Caco-2 (cell line): ENCODE measurements at regions not wholly inside any gene's neighbourhood (a gene's known extent, or its start where the extent isn't known, plus 50 kb on each side); places are given as distances from the start of the nearest gene placed in this dataset.

ENCODE experiments used
- BruUV-seq: library from RNA; stranded (reverse); fragments of 400-500 nt; replicated peaks from 2 replicates; lab custom pipeline; 2021; lab: Mats Ljungman, UMichigan
- CTCF ChIA-PET: fragments of 300-600 bp; sonication (Branson Sonifier 250); formaldehyde crosslinking; loops from one replicate; lab custom pipeline; 2022; ENCODE audit warnings: antibody characterized with exemption; lab: Charles Lee
- POLR2A ChIA-PET: fragments of 300-600 bp; sonication (Branson Sonifier 250); formaldehyde crosslinking; loops from one replicate; lab custom pipeline; 2022; ENCODE audit warnings: antibody characterized with exemption; lab: Charles Lee
- DNase-seq, 2 experiments: peaks; one replicate each; pipeline versions ENCODE4 v3.0.0 to v3.0.0-alpha.2; 2020 to 2022
- H3K27me3 ChIP-seq: replicated peaks from 2 replicates; pipeline ENCODE4 v1.6.0; 2011; ENCODE audit warnings: low read length; ENCODE audit not compliant: control insufficient read depth, insufficient read depth
- H3K36me3 ChIP-seq: 2 replicates; pipeline ENCODE4 v1.5.1; 2011; ENCODE audit warnings: low read length; ENCODE audit not compliant: control insufficient read depth, insufficient read depth
- H3K4me1 ChIP-seq: fragments of 250-450 bp; sonication (Bioruptor Pico); 2 replicates; pipeline ENCODE4 v1.5.1; 2020; ENCODE audit warnings: mild to moderate bottlenecking
- H3K4me3 ChIP-seq: 2 replicates; pipeline ENCODE4 v1.5.1; 2011; ENCODE audit warnings: low read depth, mild to moderate bottlenecking, control low read depth, low read length
- H3K9me3 ChIP-seq: fragments of 250-450 bp; sonication (Bioruptor Pico); 2 replicates; pipeline ENCODE4 v1.5.1; 2020; ENCODE audit warnings: mild to moderate bottlenecking, moderate library complexity
- H3K27ac Mint-ChIP-seq: one replicate; pipeline ENCODE4 v1.8.0; 2022; ENCODE audit warnings: mixed read lengths; ENCODE audit not compliant: unreplicated experiment
- H3K27me3 Mint-ChIP-seq: one replicate; pipeline ENCODE4 v1.8.0; 2022; ENCODE audit warnings: mixed read lengths; ENCODE audit not compliant: insufficient read depth, unreplicated experiment
- H3K36me3 Mint-ChIP-seq: one replicate; pipeline ENCODE4 v1.8.0; 2022; ENCODE audit warnings: mild to moderate bottlenecking, mixed read lengths; ENCODE audit not compliant: insufficient read depth, unreplicated experiment
- H3K4me1 Mint-ChIP-seq: one replicate; pipeline ENCODE4 v1.8.0; 2022; ENCODE audit warnings: low read depth, mixed read lengths; ENCODE audit not compliant: unreplicated experiment
- H3K4me3 Mint-ChIP-seq: one replicate; pipeline ENCODE4 v1.8.0; 2022; ENCODE audit warnings: mild to moderate bottlenecking, moderate library complexity, mixed read lengths; ENCODE audit not compliant: unreplicated experiment
- H3K9me3 Mint-ChIP-seq: one replicate; pipeline ENCODE4 v1.8.0; 2022; ENCODE audit warnings: mixed read lengths; ENCODE audit not compliant: unreplicated experiment
- intact Hi-C: fragments of 100-400 bp; cut with micrococcal nuclease; formaldehyde crosslinking; loops from one replicate; pipeline ENCODE4 v1.10.0; 2022; ENCODE audit not compliant: unreplicated experiment
- TF ChIP-seq, protein P1 (sequence below), 2 experiments: fragments of 200-600 bp in 1 of 2; IDR thresholded peaks; 1 replicate in 1 of 2; 2 replicates in 1 of 2; pipeline versions ENCODE4 v1.5.1 to v1.8.0; 2011 to 2022; ENCODE audit warnings: antibody characterized with exemption in 1 of 2, control low read depth in 1 of 2, inconsistent platforms in 1 of 2, low read depth in 1 of 2, low read length in 1 of 2, mild to moderate bottlenecking in 1 of 2, moderate library complexity in 1 of 2; ENCODE audit not compliant: insufficient read depth in 1 of 2, severe bottlenecking in 1 of 2, unreplicated experiment in 1 of 2

DNA sequence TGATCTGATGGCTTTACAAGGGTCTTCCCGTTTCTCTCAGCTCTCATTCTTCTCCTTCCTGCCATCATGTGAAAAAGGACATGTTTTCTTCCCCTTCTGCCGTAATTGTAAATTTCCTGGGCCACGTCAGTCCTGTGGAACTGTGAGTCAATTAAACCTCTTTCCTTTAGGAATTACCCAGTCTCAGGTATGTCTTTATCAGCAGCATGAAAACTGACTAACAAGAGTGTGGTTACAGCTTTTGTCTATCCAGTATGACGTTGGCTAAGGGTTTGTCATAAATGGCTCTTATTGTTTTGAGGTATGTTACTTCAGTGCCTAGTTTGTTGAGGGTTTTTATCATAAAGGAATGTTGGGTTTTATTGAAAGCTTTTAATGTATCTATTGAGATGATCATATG, 501.6 kb downstream of the CAAP1 start:
- H3K4me1 Mint-ChIP-seq = no peaks in the 10 kb centered on the region
- POLR2A ChIA-PET = no interaction called here

DNA sequence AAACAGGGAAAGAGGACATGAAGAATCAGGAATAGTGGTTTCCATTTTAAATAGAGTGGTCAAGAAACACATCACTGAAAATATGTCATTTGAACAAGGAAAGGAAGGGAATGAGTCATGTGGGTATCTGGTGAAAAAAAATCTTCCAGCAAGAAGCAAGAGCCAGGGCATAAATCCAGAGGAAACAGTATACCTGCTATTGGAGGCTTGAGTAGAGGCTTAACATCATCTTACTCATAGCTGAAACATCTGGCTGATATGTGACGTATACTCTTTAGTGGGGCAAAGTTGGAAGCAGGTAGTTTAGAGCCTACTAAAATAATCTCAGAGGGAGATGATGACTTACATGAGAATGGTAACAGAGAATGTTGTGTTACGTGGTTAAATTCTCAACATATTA, 517.2 kb downstream of the CAAP1 start:
- H3K4me1 ChIP-seq = no peaks in the 10 kb centered on the region
- H3K4me3 ChIP-seq = no peak overlapping the region
- no TSS peak for BruUV-seq
- H3K36me3 Mint-ChIP-seq = no peaks in the 10 kb centered on the region
- H3K9me3 ChIP-seq = no peaks in the 10 kb centered on the region
- no peaks in the 10 kb centered on the region for H3K36me3 ChIP-seq
- no peak for DNase-seq
- no peaks in the 10 kb centered on the region for H3K9me3 Mint-ChIP-seq
- H3K27me3 ChIP-seq = no peaks in the 10 kb centered on the region
- ChIA-PET CTCF (no interaction called here), POLR2A (no interaction called here)
- H3K27me3 Mint-ChIP-seq = no peaks in the 10 kb centered on the region
- TF ChIP-seq, protein P1, sequence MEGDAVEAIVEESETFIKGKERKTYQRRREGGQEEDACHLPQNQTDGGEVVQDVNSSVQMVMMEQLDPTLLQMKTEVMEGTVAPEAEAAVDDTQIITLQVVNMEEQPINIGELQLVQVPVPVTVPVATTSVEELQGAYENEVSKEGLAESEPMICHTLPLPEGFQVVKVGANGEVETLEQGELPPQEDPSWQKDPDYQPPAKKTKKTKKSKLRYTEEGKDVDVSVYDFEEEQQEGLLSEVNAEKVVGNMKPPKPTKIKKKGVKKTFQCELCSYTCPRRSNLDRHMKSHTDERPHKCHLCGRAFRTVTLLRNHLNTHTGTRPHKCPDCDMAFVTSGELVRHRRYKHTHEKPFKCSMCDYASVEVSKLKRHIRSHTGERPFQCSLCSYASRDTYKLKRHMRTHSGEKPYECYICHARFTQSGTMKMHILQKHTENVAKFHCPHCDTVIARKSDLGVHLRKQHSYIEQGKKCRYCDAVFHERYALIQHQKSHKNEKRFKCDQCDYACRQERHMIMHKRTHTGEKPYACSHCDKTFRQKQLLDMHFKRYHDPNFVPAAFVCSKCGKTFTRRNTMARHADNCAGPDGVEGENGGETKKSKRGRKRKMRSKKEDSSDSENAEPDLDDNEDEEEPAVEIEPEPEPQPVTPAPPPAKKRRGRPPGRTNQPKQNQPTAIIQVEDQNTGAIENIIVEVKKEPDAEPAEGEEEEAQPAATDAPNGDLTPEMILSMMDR (IDR thresholded peaks at IDR 0.05; ENCODE audit: insufficient read depth in 1 of 2, low read depth in 1 of 2, low read length in 1 of 2, severe bottlenecking in 1 of 2, unreplicated experiment in 1 of 2) = no peak
- H3K27ac Mint-ChIP-seq = no peak overlapping the region
- H3K4me1 Mint-ChIP-seq = no peaks in the 10 kb centered on the region
- intact Hi-C loops = no loop called here
- no peak overlapping the region for H3K4me3 Mint-ChIP-seq

More for the DNA sequence above, 501.6 kb downstream of the CAAP1 start:
- H3K4me3 Mint-ChIP-seq = no peak overlapping the region
- intact Hi-C loops = no loop called here
- Histone ChIP-seq H3K9me3 (no peaks in the 10 kb centered on the region), H3K36me3 (no peaks in the 10 kb centered on the region), H3K27me3 (no peaks in the 10 kb centered on the region), H3K4me3 (no peak overlapping the region), H3K4me1 (no peaks in the 10 kb centered on the region)
- TF ChIP-seq, protein P1 (IDR thresholded peaks at IDR 0.05; ENCODE audit: insufficient read depth in 1 of 2, low read depth in 1 of 2, low read length in 1 of 2, severe bottlenecking in 1 of 2, unreplicated experiment in 1 of 2) = no peak
- no peak for DNase-seq
- H3K9me3 Mint-ChIP-seq = no peaks in the 10 kb centered on the region
- H3K27me3 Mint-ChIP-seq = no peaks in the 10 kb centered on the region
- H3K36me3 Mint-ChIP-seq = no peaks in the 10 kb centered on the region
- CTCF ChIA-PET = no interaction called here
- no TSS peak for BruUV-seq
- no peak overlapping the region for H3K27ac Mint-ChIP-seq

DNA sequence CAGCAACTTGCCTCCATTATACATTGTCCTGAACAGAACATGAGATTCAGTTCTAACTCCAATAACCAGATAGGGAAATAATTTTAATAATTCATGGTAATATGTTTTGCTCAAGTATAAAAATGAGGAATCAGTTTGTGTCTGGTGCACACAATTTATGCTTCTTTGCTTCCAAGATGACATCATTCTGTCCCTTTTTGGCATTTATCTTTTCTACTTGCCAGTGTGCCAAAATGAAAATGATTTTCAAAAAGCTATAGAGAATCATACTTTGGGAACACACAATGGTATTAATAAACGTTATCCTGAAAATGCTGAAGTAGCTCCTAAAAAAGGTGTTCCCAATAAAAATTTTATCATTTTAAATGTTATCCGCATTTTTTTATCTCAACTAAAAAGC, 519.0 kb downstream of the CAAP1 start:
- TF ChIP-seq, protein P1 (IDR thresholded peaks at IDR 0.05; ENCODE audit: insufficient read depth in 1 of 2, low read depth in 1 of 2, low read length in 1 of 2, severe bottlenecking in 1 of 2, unreplicated experiment in 1 of 2) = no peak
- no peaks in the 10 kb centered on the region for H3K4me1 Mint-ChIP-seq
- H3K27me3 ChIP-seq = no peaks in the 10 kb centered on the region
- ChIA-PET CTCF (no interaction called here), POLR2A (no interaction called here)
- H3K9me3 Mint-ChIP-seq = no peaks in the 10 kb centered on the region
- H3K27me3 Mint-ChIP-seq = no peaks in the 10 kb centered on the region
- no peaks in the 10 kb centered on the region for H3K9me3 ChIP-seq
- H3K4me3 Mint-ChIP-seq = no peak overlapping the region
- no peaks in the 10 kb centered on the region for H3K36me3 ChIP-seq
- no peak overlapping the region for H3K27ac Mint-ChIP-seq
- no TSS peak for BruUV-seq
- intact Hi-C loops = no loop called here
- H3K4me1 ChIP-seq = no peaks in the 10 kb centered on the region
- DNase-seq = no peak
- no peak overlapping the region for H3K4me3 ChIP-seq
- no peaks in the 10 kb centered on the region for H3K36me3 Mint-ChIP-seq
